ENCODE measurements at regions not wholly inside any gene's neighbourhood (a gene's known extent, or its start where the extent isn't known, plus 50 kb on each side); places are given as distances from the start of the nearest gene placed in this dataset.

DNA sequence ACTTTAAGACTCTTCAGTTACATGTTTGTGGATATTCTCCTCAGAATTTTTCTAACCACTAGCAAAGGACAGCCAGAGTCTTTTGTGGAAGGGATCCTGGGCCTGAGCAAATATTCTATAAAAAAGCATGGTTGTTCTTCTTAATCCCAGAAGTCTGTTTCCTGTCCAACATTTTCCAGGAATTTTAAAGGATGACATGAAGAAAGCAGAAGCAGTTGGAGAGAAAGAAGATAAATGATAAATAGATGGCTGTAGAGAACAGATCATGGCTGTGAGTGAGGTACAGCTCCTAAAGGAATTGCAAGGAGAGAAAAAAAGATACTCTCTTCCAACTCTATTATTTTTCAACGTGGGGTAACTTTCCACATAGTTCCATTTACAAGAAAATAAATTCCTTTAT is 91.8 kb upstream of the STEAP4 start:
- ChIA-PET CTCF (ENCODE audit: low intra/inter-chr PET ratio, low total read pairs) (no interaction called here), POLR2A (no interaction called here)
- ATAC-seq: no peak

More for the DNA sequence above, 91.8 kb upstream of the STEAP4 start:
- Histone ChIP-seq H3K9ac (ENCODE audit: insufficient read depth, low read depth, low read length) (no peak overlapping the region), H2AFZ (ENCODE audit: low read length) (no peak overlapping the region), H3K4me3 (replicated peaks in 1 of 3; ENCODE audit: insufficient read depth in 1 of 3, low read depth in 2 of 3, low read length in 3 of 3) (no peak overlapping the region), H3K4me2 (ENCODE audit: low read depth, low read length) (no peak overlapping the region), H3K9me3 (ENCODE audit: low read length) (no peaks in the 10 kb centered on the region), H3K27me3 (ENCODE audit: control insufficient read depth in 1 of 2, insufficient read depth in 2 of 2, low read length in 2 of 2) (no peaks in the 10 kb centered on the region), H3K27ac (ENCODE audit: extremely low read length, insufficient read depth, low read length) (no peak overlapping the region), H3K36me3 (replicated peaks in 1 of 2; ENCODE audit: control insufficient read depth in 1 of 2, insufficient read depth in 2 of 2, low read length in 2 of 2) (no peaks in the 10 kb centered on the region), H4K20me1 (ENCODE audit: insufficient read depth, low read length) (no peaks in the 10 kb centered on the region), H3K4me1 (ENCODE audit: insufficient read depth, low read length) (no peaks in the 10 kb centered on the region), H3K79me2 (ENCODE audit: insufficient read depth, low read length) (no peaks in the 10 kb centered on the region)
- FAIRE-seq: no peak
- intact Hi-C loops (cut with micrococcal nuclease; ENCODE audit: unreplicated experiment): no loop called here
- in situ Hi-C loops (cut with HindIII; ENCODE audit: extremely low pct_ligation_motif_present, low pct_unique_long_range_greater_than_20kb): no loop called here
- DNase-seq (ENCODE audit: low spot score): no peak
- 0% methylated on average over 1 of the region's 1 CpG for WGBS (ENCODE audit: low lambda C conversion rate)
- no TSS peak for BruUV-seq (replicated peaks)
- TF ChIP-seq ZFP37 (CRISPR knock-in tag; IDR thresholded peaks at IDR 0.05; ENCODE audit: borderline replicate concordance) (no peak), REPIN1 (CRISPR knock-in tag; IDR thresholded peaks at IDR 0.05; ENCODE audit: borderline replicate concordance, low read depth) (no peak), MZF1 (CRISPR knock-in tag; IDR thresholded peaks at IDR 0.05; ENCODE audit: borderline replicate concordance) (no peak), DMAP1 (CRISPR knock-in tag; IDR thresholded peaks at IDR 0.05) (no peak), ETV6 (CRISPR knock-in tag; conservative IDR thresholded peaks at IDR 0.05) (no peak), JUND (CRISPR knock-in tag; IDR thresholded peaks at IDR 0.05) (no peak), PRMT3 (CRISPR knock-in tag; IDR thresholded peaks at IDR 0.05; ENCODE audit: borderline replicate concordance, low read depth) (no peak), ZNF782 (CRISPR knock-in tag; IDR thresholded peaks at IDR 0.05; ENCODE audit: borderline replicate concordance) (no peak), ZZZ3 (CRISPR knock-in tag; IDR thresholded peaks at IDR 0.05; ENCODE audit: borderline replicate concordance) (no peak), ZNF570 (CRISPR knock-in tag; IDR thresholded peaks at IDR 0.05; ENCODE audit: borderline replicate concordance) (no peak), BORCS8-MEF2B (CRISPR knock-in tag; IDR thresholded peaks at IDR 0.05) (no peak)
- TF ChIP-seq, protein P1, sequence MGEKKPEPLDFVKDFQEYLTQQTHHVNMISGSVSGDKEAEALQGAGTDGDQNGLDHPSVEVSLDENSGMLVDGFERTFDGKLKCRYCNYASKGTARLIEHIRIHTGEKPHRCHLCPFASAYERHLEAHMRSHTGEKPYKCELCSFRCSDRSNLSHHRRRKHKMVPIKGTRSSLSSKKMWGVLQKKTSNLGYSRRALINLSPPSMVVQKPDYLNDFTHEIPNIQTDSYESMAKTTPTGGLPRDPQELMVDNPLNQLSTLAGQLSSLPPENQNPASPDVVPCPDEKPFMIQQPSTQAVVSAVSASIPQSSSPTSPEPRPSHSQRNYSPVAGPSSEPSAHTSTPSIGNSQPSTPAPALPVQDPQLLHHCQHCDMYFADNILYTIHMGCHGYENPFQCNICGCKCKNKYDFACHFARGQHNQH (CRISPR knock-in tag; IDR thresholded peaks at IDR 0.05): no peak
- TF ChIP-seq, protein P2, sequence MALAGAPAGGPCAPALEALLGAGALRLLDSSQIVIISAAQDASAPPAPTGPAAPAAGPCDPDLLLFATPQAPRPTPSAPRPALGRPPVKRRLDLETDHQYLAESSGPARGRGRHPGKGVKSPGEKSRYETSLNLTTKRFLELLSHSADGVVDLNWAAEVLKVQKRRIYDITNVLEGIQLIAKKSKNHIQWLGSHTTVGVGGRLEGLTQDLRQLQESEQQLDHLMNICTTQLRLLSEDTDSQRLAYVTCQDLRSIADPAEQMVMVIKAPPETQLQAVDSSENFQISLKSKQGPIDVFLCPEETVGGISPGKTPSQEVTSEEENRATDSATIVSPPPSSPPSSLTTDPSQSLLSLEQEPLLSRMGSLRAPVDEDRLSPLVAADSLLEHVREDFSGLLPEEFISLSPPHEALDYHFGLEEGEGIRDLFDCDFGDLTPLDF (CRISPR knock-in tag; IDR thresholded peaks at IDR 0.05): no peak
- TF ChIP-seq, protein P3, sequence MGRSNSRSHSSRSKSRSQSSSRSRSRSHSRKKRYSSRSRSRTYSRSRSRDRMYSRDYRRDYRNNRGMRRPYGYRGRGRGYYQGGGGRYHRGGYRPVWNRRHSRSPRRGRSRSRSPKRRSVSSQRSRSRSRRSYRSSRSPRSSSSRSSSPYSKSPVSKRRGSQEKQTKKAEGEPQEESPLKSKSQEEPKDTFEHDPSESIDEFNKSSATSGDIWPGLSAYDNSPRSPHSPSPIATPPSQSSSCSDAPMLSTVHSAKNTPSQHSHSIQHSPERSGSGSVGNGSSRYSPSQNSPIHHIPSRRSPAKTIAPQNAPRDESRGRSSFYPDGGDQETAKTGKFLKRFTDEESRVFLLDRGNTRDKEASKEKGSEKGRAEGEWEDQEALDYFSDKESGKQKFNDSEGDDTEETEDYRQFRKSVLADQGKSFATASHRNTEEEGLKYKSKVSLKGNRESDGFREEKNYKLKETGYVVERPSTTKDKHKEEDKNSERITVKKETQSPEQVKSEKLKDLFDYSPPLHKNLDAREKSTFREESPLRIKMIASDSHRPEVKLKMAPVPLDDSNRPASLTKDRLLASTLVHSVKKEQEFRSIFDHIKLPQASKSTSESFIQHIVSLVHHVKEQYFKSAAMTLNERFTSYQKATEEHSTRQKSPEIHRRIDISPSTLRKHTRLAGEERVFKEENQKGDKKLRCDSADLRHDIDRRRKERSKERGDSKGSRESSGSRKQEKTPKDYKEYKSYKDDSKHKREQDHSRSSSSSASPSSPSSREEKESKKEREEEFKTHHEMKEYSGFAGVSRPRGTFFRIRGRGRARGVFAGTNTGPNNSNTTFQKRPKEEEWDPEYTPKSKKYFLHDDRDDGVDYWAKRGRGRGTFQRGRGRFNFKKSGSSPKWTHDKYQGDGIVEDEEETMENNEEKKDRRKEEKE (IDR thresholded peaks at IDR 0.05): no peak
- TF ChIP-seq, protein P4, sequence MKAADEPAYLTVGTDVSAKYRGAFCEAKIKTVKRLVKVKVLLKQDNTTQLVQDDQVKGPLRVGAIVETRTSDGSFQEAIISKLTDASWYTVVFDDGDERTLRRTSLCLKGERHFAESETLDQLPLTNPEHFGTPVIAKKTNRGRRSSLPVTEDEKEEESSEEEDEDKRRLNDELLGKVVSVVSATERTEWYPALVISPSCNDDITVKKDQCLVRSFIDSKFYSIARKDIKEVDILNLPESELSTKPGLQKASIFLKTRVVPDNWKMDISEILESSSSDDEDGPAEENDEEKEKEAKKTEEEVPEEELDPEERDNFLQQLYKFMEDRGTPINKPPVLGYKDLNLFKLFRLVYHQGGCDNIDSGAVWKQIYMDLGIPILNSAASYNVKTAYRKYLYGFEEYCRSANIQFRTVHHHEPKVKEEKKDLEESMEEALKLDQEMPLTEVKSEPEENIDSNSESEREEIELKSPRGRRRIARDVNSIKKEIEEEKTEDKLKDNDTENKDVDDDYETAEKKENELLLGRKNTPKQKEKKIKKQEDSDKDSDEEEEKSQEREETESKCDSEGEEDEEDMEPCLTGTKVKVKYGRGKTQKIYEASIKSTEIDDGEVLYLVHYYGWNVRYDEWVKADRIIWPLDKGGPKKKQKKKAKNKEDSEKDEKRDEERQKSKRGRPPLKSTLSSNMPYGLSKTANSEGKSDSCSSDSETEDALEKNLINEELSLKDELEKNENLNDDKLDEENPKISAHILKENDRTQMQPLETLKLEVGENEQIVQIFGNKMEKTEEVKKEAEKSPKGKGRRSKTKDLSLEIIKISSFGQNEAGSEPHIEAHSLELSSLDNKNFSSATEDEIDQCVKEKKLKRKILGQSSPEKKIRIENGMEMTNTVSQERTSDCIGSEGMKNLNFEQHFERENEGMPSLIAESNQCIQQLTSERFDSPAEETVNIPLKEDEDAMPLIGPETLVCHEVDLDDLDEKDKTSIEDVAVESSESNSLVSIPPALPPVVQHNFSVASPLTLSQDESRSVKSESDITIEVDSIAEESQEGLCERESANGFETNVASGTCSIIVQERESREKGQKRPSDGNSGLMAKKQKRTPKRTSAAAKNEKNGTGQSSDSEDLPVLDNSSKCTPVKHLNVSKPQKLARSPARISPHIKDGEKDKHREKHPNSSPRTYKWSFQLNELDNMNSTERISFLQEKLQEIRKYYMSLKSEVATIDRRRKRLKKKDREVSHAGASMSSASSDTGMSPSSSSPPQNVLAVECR (CRISPR knock-in tag; IDR thresholded peaks at IDR 0.05; ENCODE audit: borderline replicate concordance): no peak
- TF ChIP-seq, protein P5, sequence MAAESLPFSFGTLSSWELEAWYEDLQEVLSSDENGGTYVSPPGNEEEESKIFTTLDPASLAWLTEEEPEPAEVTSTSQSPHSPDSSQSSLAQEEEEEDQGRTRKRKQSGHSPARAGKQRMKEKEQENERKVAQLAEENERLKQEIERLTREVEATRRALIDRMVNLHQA (CRISPR knock-in tag; IDR thresholded peaks at IDR 0.05): no peak
